SK-N-SH (cell line): ENCODE measurements at regions not wholly inside any gene's neighbourhood (a gene's known extent, or its start where the extent isn't known, plus 50 kb on each side); places are given as distances from the start of the nearest gene placed in this dataset.

Experiments used
- FOXJ3 ChIP-seq: sonication (generic); formaldehyde crosslinking; IDR thresholded peaks from 2 replicates; pipeline ENCODE4 v1.5.1; 2020; ENCODE audit warnings: mild to moderate bottlenecking, missing genetic modification reagents
- GABPA ChIP-seq: IDR thresholded peaks from 2 replicates; pipeline ENCODE4 v1.4.0; 2012; ENCODE audit warnings: low read depth, mild to moderate bottlenecking
- SMC3 ChIP-seq: IDR thresholded peaks from 2 replicates; pipeline ENCODE4 v1.6.1; 2012; ENCODE audit warnings: low read depth, low read length, improper control_type of control experiment
- TF ChIP-seq, protein P1 (sequence below): fragments of 200-600 bp; sonication (generic); IDR thresholded peaks from 2 replicates; pipeline ENCODE4 v1.6.1; 2017; ENCODE audit warnings: antibody characterized with exemption, mild to moderate bottlenecking, moderate library complexity
- TF ChIP-seq, protein P2 (sequence below): IDR thresholded peaks from 2 replicates; pipeline ENCODE4 v1.4.0; 2012; ENCODE audit warnings: low read depth, borderline replicate concordance

DNA sequence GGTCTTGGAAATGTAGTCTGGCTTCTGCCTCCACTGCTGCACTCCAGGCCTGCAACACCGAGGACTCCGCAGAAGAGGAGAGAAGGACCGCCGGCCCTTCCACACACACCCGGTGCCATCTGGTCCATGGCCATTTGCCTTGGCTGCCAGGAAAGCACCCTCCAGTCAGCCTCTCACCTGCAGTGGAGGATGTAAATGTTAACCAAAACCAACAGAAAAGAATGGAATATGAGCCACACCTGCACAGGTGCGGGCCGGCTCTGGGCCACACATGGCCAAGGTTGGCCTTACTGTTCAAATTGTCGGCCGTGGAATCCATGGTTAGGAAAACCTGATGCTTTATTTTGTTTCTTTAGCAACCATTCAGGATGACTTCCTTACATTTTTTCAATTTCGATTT lies 178.3 kb upstream of the C2CD4B start:
- TF ChIP-seq SMC3: no peak
- no peak for TF ChIP-seq GABPA
- TF ChIP-seq, protein P1, sequence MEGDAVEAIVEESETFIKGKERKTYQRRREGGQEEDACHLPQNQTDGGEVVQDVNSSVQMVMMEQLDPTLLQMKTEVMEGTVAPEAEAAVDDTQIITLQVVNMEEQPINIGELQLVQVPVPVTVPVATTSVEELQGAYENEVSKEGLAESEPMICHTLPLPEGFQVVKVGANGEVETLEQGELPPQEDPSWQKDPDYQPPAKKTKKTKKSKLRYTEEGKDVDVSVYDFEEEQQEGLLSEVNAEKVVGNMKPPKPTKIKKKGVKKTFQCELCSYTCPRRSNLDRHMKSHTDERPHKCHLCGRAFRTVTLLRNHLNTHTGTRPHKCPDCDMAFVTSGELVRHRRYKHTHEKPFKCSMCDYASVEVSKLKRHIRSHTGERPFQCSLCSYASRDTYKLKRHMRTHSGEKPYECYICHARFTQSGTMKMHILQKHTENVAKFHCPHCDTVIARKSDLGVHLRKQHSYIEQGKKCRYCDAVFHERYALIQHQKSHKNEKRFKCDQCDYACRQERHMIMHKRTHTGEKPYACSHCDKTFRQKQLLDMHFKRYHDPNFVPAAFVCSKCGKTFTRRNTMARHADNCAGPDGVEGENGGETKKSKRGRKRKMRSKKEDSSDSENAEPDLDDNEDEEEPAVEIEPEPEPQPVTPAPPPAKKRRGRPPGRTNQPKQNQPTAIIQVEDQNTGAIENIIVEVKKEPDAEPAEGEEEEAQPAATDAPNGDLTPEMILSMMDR: no peak
- TF ChIP-seq, protein P2, sequence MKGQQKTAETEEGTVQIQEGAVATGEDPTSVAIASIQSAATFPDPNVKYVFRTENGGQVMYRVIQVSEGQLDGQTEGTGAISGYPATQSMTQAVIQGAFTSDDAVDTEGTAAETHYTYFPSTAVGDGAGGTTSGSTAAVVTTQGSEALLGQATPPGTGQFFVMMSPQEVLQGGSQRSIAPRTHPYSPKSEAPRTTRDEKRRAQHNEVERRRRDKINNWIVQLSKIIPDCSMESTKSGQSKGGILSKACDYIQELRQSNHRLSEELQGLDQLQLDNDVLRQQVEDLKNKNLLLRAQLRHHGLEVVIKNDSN: no peak
- TF ChIP-seq FOXJ3: no peak
